ENCODE measurements at regions not wholly inside any gene's neighbourhood (a gene's known extent, or its start where the extent isn't known, plus 50 kb on each side); places are given as distances from the start of the nearest gene placed in this dataset.

GRCh38 chr1:94637121-94637520 lies 95.6 kb upstream of the F3 start:
- no peak for DNase-seq

- no peak for DNase-seq
These were observed 95.1 kb upstream of the F3 start for GRCh38 chr1:94636624-94637023.

- DNase-seq, result no peak
These were observed 94.5 kb upstream of the F3 start for GRCh38 chr1:94636100-94636499.

GRCh38 chr1:94634977-94635416 lies 93.4 kb upstream of the F3 start:
- DNase-seq, result no peak

GRCh38 chr1:94633051-94633450 lies 91.5 kb upstream of the F3 start:
- no peak for DNase-seq

GRCh38 chr1:94629259-94630181 lies 88.0 kb upstream of the F3 start:
- DNase-seq, result no peak

- DNase-seq, result no peak
These were observed 86.9 kb upstream of the F3 start for GRCh38 chr1:94628499-94628843.

- DNase-seq, result no peak
These were observed 86.4 kb upstream of the F3 start for GRCh38 chr1:94627771-94628498.

- DNase-seq, result no peak
These were observed 82.6 kb upstream of the F3 start for GRCh38 chr1:94624203-94624602.

GRCh38 chr1:94623560-94624148 lies 82.1 kb upstream of the F3 start:
- no peak for DNase-seq

GRCh38 chr1:94622757-94623156 lies 81.2 kb upstream of the F3 start:
- DNase-seq, result no peak

- no peak for DNase-seq
These were observed 80.2 kb upstream of the F3 start for GRCh38 chr1:94621802-94622201.

- no peak for DNase-seq
These were observed 79.8 kb upstream of the F3 start for GRCh38 chr1:94621395-94621794.

- no peak for DNase-seq
These were observed 78.9 kb upstream of the F3 start for GRCh38 chr1:94620345-94621031.

- DNase-seq, result no peak
These were observed 78.2 kb upstream of the F3 start for GRCh38 chr1:94619731-94620130.

- no peak for DNase-seq
These were observed 76.6 kb upstream of the F3 start for GRCh38 chr1:94617957-94618739.

- DNase-seq, result no peak
These were observed 75.7 kb upstream of the F3 start for GRCh38 chr1:94617134-94617805.

GRCh38 chr1:94616506-94616905 lies 74.9 kb upstream of the F3 start:
- no peak for DNase-seq

- peak; percentile 80 for DNase-seq
These were observed 73.4 kb upstream of the F3 start for GRCh38 chr1:94614996-94615395.

- DNase-seq, result peak; percentile 73
These were observed 72.7 kb upstream of the F3 start for GRCh38 chr1:94614168-94614815.

GRCh38 chr1:94612525-94613204 lies 71.1 kb upstream of the F3 start:
- DNase-seq, result peak; percentile 76

All from suppressor macrophage treated with lipopolysaccharide for 4 hours (primary cell).